ENCODE measurements at regions not wholly inside any gene's neighbourhood (a gene's known extent, or its start where the extent isn't known, plus 50 kb on each side); places are given as distances from the start of the nearest gene placed in this dataset.

DNA sequence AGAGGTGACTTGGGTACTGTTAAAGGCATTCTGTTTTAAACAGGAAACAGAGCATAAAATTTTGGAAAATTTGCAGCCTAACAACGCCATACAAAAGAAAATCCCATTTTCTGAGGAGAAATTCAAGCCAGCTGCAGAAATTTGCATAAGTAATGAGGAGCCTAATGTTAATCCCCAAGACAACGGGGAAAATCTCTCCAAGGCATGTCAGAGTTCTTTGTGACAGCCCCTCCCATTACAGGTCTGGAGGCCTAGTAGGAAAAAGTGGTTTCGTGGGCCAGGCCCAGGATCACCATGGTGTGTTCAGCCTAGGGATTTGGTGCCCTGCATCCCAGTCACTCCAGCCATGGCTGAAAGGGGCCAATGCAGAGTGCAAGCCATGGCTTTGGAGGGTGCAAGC lies 1333.1 kb upstream of the TENM4 start:
- H3K9me1 ChIP-seq (replicated peaks; ENCODE audit: control insufficient read depth, extremely low read depth, insufficient read depth, low read length): no peaks in the 10 kb centered on the region
- no peaks in the 10 kb centered on the region for H3K79me2 ChIP-seq (ENCODE audit: control insufficient read depth, insufficient read depth, low read length)
- no peaks in the 10 kb centered on the region for H3K36me3 ChIP-seq (ENCODE audit: control insufficient read depth in 2 of 2, extremely low read depth in 1 of 2, insufficient read depth in 2 of 2, low read length in 2 of 2)
- POLR2A ChIA-PET: no interaction called here
- CTCF ChIA-PET: no interaction called here
- intact Hi-C loops (cut with micrococcal nuclease): no loop called here
- H3K27me3 ChIP-seq (ENCODE audit: control insufficient read depth in 2 of 2, insufficient read depth in 2 of 2, low read length in 2 of 2): no peaks in the 10 kb centered on the region
- H3K4me1 ChIP-seq (ENCODE audit: control insufficient read depth, extremely low read depth, insufficient read depth, low read length): no peaks in the 10 kb centered on the region
- no peak overlapping the region for H2AFZ ChIP-seq (ENCODE audit: low read depth, low read length)
- BruUV-seq (replicated peaks): no TSS peak
- H3K9me3 ChIP-seq (replicated peaks; ENCODE audit: control insufficient read depth, insufficient read depth, low read length): no peaks in the 10 kb centered on the region
- DNase-seq (ENCODE audit: low read depth, low spot score) (no peak), FAIRE-seq (no peak)
- no peak overlapping the region for H3K27ac ChIP-seq (ENCODE audit: insufficient read depth, low read depth, low read length)
- H3K4me2 ChIP-seq (ENCODE audit: insufficient read depth, low read length): no peak overlapping the region
- dilution Hi-C loops (cut with MboI; ENCODE audit: extremely low pct_ligation_motif_present, low sequenced_read_pairs): no loop called here
- no peak for TF ChIP-seq EZH2 (IDR thresholded peaks at IDR 0.05; ENCODE audit: borderline replicate concordance, low read depth, low read length, severe bottlenecking)
- no peak for TF ChIP-seq MYC (IDR thresholded peaks at IDR 0.05; ENCODE audit: low read depth, low read length)
- TF ChIP-seq POLR2A (IDR thresholded peaks at IDR 0.05; ENCODE audit: low read depth, low read length): no peak
- no peak for TF ChIP-seq POLR2AphosphoS5 (IDR thresholded peaks at IDR 0.05; ENCODE audit: insufficient read depth, low read depth, low read length)
- TF ChIP-seq, protein P1, sequence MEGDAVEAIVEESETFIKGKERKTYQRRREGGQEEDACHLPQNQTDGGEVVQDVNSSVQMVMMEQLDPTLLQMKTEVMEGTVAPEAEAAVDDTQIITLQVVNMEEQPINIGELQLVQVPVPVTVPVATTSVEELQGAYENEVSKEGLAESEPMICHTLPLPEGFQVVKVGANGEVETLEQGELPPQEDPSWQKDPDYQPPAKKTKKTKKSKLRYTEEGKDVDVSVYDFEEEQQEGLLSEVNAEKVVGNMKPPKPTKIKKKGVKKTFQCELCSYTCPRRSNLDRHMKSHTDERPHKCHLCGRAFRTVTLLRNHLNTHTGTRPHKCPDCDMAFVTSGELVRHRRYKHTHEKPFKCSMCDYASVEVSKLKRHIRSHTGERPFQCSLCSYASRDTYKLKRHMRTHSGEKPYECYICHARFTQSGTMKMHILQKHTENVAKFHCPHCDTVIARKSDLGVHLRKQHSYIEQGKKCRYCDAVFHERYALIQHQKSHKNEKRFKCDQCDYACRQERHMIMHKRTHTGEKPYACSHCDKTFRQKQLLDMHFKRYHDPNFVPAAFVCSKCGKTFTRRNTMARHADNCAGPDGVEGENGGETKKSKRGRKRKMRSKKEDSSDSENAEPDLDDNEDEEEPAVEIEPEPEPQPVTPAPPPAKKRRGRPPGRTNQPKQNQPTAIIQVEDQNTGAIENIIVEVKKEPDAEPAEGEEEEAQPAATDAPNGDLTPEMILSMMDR (IDR thresholded peaks at IDR 0.05; ENCODE audit: extremely low read depth in 1 of 2, insufficient read depth in 1 of 2, low read depth in 1 of 2, low read length in 2 of 2): no peak
- TF ChIP-seq, protein P2, sequence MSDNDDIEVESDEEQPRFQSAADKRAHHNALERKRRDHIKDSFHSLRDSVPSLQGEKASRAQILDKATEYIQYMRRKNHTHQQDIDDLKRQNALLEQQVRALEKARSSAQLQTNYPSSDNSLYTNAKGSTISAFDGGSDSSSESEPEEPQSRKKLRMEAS (IDR thresholded peaks at IDR 0.05; ENCODE audit: insufficient read depth, insufficient read length): no peak
- no peak for TF ChIP-seq FOS (IDR thresholded peaks at IDR 0.05; ENCODE audit: borderline replicate concordance, insufficient read depth, low read length)
- no peak for TF ChIP-seq JUN (IDR thresholded peaks at IDR 0.05; ENCODE audit: borderline replicate concordance, insufficient read depth, insufficient read length, low read depth)
- no peak for TF ChIP-seq GATA2 (IDR thresholded peaks at IDR 0.05; ENCODE audit: insufficient read depth, insufficient read length, low read depth, low read length)
- no peak overlapping the region for H3K9ac ChIP-seq (replicated peaks; ENCODE audit: extremely low read depth, insufficient read depth, low read length)
- no peaks in the 10 kb centered on the region for H4K20me1 ChIP-seq (replicated peaks; ENCODE audit: control insufficient read depth, extremely low read depth, insufficient read depth, low read length)
- H3K4me3 ChIP-seq (replicated peaks in 1 of 3; ENCODE audit: insufficient read depth in 1 of 3, low read depth in 1 of 3, low read length in 3 of 3): no peak overlapping the region
